ENCODE measurements at regions not wholly inside any gene's neighbourhood (a gene's known extent, or its start where the extent isn't known, plus 50 kb on each side); places are given as distances from the start of the nearest gene placed in this dataset.
"Not testable (repeated sequence)": the region's sequence is repeated elsewhere in the genome, so short reads cannot be mapped to it uniquely, and the experiment has no call there.

- H3K4me3 ChIP-seq (ENCODE audit: control insufficient read depth, low read depth, low read length) = no peak overlapping the region
- TF ChIP-seq CTCF (conservative IDR thresholded peaks at IDR 0.05; ENCODE audit: control insufficient read depth, insufficient read depth, low read depth, low read length) = no peak
- DNase-seq (ENCODE audit: low read depth) = no peak
These were observed 291.2 kb upstream of the LRP1B start for GRCh38 chr2:142422041-142422440.

- H3K4me3 ChIP-seq (ENCODE audit: control insufficient read depth, low read depth, low read length); DNase-seq (ENCODE audit: low read depth): not testable (repeated sequence)
These were observed 287.9 kb upstream of the LRP1B start for GRCh38 chr2:142418699-142419098.

GRCh38 chr2:142416996-142417395, 286.2 kb upstream of the LRP1B start:
- no peak for DNase-seq (ENCODE audit: low read depth)
- no peak overlapping the region for H3K4me3 ChIP-seq (ENCODE audit: control insufficient read depth, low read depth, low read length)
- TF ChIP-seq CTCF (conservative IDR thresholded peaks at IDR 0.05; ENCODE audit: control insufficient read depth, insufficient read depth, low read depth, low read length) = no peak

DNA sequence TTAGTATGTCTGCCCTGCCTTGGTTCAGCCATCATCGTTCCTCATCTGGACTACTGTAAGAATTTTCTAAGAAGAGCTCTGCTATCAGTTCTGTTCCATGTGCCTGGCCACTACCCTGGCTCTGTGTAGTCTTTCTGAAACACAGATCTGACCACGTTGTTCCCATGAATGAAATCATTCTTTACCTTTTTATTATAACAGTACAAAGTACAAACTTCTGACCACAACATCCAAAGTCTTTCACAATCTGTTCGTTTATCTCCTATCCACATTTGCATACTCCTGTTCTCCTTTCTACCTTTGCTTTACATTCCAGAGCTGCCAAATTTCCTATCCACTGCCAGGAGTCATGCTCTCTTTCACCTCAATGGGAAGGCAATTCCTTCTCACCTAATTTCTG, 284.6 kb upstream of the LRP1B start:
- no peak overlapping the region for H3K4me3 ChIP-seq (ENCODE audit: control insufficient read depth, low read depth, low read length)
- TF ChIP-seq CTCF (conservative IDR thresholded peaks at IDR 0.05; ENCODE audit: control insufficient read depth, insufficient read depth, low read depth, low read length) = no peak
- DNase-seq (ENCODE audit: low read depth) = no peak

DNA sequence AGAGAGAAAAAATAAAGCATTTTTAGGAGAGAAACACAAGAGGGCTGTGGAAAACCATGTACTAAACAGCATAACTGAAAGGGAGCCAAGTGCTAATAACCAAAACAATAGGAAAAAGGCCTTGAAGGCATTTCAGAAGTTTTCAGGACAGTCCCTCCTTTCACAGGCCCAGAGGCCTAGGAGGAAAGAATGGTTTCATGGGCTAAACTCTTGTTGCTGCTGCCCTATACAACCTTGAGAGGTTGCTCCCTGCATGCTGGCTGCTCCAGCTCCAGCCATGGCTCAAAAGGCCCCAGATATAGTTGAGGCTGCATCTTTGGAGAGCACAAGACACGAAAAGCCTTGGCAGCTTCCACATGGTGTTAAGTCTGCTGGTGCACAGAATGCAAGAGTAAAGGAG, 267.4 kb upstream of the LRP1B start:
- no peak overlapping the region for H3K4me3 ChIP-seq (ENCODE audit: control insufficient read depth, low read depth, low read length)
- no peak for TF ChIP-seq CTCF (conservative IDR thresholded peaks at IDR 0.05; ENCODE audit: control insufficient read depth, insufficient read depth, low read depth, low read length)
- DNase-seq (ENCODE audit: low read depth) = no peak

GRCh38 chr2:142395291-142395690, 264.5 kb upstream of the LRP1B start:
- H3K4me3 ChIP-seq (ENCODE audit: control insufficient read depth, low read depth, low read length) = no peak overlapping the region
- DNase-seq (ENCODE audit: low read depth) = no peak
- TF ChIP-seq CTCF (conservative IDR thresholded peaks at IDR 0.05; ENCODE audit: control insufficient read depth, insufficient read depth, low read depth, low read length) = no peak

GRCh38 chr2:142380372-142380771, 249.6 kb upstream of the LRP1B start:
- no peak overlapping the region for H3K4me3 ChIP-seq (ENCODE audit: control insufficient read depth, low read depth, low read length)
- TF ChIP-seq CTCF (conservative IDR thresholded peaks at IDR 0.05; ENCODE audit: control insufficient read depth, insufficient read depth, low read depth, low read length) = no peak
- no peak for DNase-seq (ENCODE audit: low read depth)

- DNase-seq (ENCODE audit: low read depth); H3K4me3 ChIP-seq (ENCODE audit: control insufficient read depth, low read depth, low read length): not testable (repeated sequence)
These were observed 231.3 kb upstream of the LRP1B start for GRCh38 chr2:142362069-142362468.
